Mesendoderm (in vitro differentiated cells): ENCODE measurements at regions not wholly inside any gene's neighbourhood (a gene's known extent, or its start where the extent isn't known, plus 50 kb on each side); places are given as distances from the start of the nearest gene placed in this dataset.
A peak's percentile ranks its signal among the peaks of the same experiment; 100 is the strongest.

Experiments used
- DNase-seq: peaks from one replicate; pipeline ENCODE4 v3.0.0; 2013
- H2AK5ac ChIP-seq: 2 replicates; pipeline ENCODE4 v1.6.1; 2013; ENCODE audit warnings: low read length, inconsistent platforms
- H2BK120ac ChIP-seq: 2 replicates; pipeline ENCODE4 v1.6.1; 2013; ENCODE audit warnings: low read depth, mild to moderate bottlenecking, low read length, moderate library complexity, mixed read lengths
- H2BK15ac ChIP-seq: replicated peaks from 2 replicates; pipeline ENCODE4 v1.6.1; 2013; ENCODE audit warnings: low read depth, mild to moderate bottlenecking, moderate library complexity
- H2BK5ac ChIP-seq: 2 replicates; pipeline ENCODE4 v1.6.1; 2013; ENCODE audit warnings: low read length, inconsistent platforms
- H3K18ac ChIP-seq: 2 replicates; pipeline ENCODE4 v1.6.1; 2013; ENCODE audit warnings: mild to moderate bottlenecking, low read length, mixed read lengths
- H3K23ac ChIP-seq: one replicate; pipeline ENCODE4 v1.6.1; 2013; ENCODE audit warnings: low read length
- H3K27ac ChIP-seq: 2 replicates; pipeline ENCODE4 v1.5.1; 2013; ENCODE audit warnings: low read depth, mild to moderate bottlenecking, inconsistent platforms, low read length, moderate library complexity
- H3K27me3 ChIP-seq: 2 replicates; pipeline ENCODE4 v1.6.1; 2013; ENCODE audit warnings: low read length, control low read depth, mild to moderate bottlenecking, inconsistent platforms; ENCODE audit not compliant: insufficient read depth, poor library complexity
- H3K36me3 ChIP-seq: 2 replicates; pipeline ENCODE4 v1.6.1; 2013; ENCODE audit warnings: low read length, inconsistent platforms; ENCODE audit not compliant: control insufficient read depth, insufficient read depth
- H3K4ac ChIP-seq: one replicate; pipeline ENCODE4 v1.6.1; 2013; ENCODE audit warnings: low read depth, mild to moderate bottlenecking, low read length, moderate library complexity
- H3K4me1 ChIP-seq: 2 replicates; pipeline ENCODE4 v1.6.1; 2013; ENCODE audit warnings: low read depth, low read length, inconsistent platforms; ENCODE audit not compliant: control insufficient read depth
- H3K4me2 ChIP-seq: 2 replicates; pipeline ENCODE4 v1.6.1; 2013; ENCODE audit warnings: low read length
- H3K4me3 ChIP-seq: 2 replicates; pipeline ENCODE4 v1.5.1; 2013; ENCODE audit warnings: mild to moderate bottlenecking, low read length
- H3K56ac ChIP-seq: one replicate; pipeline ENCODE4 v1.6.1; 2013; ENCODE audit warnings: low read length
- H3K79me1 ChIP-seq: 2 replicates; pipeline ENCODE4 v1.6.1; 2013; ENCODE audit warnings: low read length, inconsistent platforms
- H3K79me2 ChIP-seq: 2 replicates; pipeline ENCODE4 v1.6.1; 2013; ENCODE audit warnings: mild to moderate bottlenecking, low read length; ENCODE audit not compliant: control insufficient read depth, insufficient read depth
- H3K9ac ChIP-seq: 2 replicates; pipeline ENCODE4 v1.6.1; 2013; ENCODE audit warnings: low read length, inconsistent platforms
- H4K5ac ChIP-seq: one replicate; pipeline ENCODE4 v1.6.1; 2013; ENCODE audit warnings: low read length
- H4K8ac ChIP-seq: one replicate; pipeline ENCODE4 v1.6.1; 2013; ENCODE audit warnings: low read depth, mild to moderate bottlenecking, control low read depth, low read length, moderate library complexity
- WGBS: extraction: QIAGEN DNeasy Blood & Tissue Kit; methylation state at CpG from one replicate; pipeline ENCODE4 v1.1.7; 2013; ENCODE audit warnings: low lambda C conversion rate, missing lambda C conversion rate; ENCODE audit not compliant: insufficient coverage; ENCODE audit errors: extremely low coverage; 5-methylcytosine and 5-hydroxymethylcytosine counted together

DNA sequence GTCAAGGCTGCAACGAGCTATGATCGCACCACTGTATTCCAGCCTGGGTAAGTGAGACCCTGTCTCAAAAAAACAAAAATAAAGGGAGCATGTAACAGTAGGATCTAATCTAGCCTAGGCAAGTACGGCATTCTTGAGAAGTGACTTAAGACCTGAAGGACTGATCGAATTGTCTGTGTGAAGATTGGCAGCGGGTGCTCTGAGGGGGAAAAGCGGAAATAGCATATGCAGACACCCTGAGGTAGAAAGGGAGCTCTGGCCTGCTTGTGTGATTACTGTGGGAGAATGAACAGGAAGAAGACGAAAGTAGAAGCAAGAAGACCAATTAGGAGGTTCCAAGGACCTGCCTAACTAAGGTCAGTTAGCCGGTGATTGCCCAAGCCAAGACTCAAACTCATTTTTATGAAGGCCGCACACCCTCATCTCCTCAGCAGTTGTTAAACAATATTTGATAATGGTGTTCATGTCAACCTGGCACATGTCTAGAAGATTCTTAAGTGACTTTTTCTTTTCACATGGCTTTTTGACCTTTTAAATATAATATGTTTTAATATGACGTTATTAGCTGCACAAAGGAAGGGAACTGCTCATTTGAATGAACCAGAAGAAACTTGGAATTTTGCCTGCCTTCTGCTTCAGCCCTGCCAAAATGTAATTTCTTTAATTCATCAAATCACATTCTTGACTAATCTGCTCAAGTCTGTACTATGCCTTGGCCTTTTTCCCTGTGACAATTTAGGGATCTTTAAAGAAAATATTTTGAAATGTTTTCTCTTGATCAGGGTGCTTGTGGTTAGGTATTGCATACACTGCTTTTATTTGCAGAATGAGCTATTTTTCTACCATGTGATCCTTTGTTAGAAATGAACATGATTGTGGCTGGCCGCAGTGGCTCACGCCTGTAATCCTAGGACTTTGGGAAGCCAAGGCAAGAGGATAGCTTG lies 289.2 kb upstream of the DMRT1 start:
- Histone ChIP-seq H2BK120ac (no peak overlapping the region), H2AK5ac (no peak overlapping the region), H3K4ac (no peak overlapping the region), H3K23ac (peak overlapping the region; percentile 52), H3K4me3 (no peak overlapping the region), H3K18ac (no peak overlapping the region), H3K27ac (no peak overlapping the region), H3K79me1 (no peaks in the 10 kb centered on the region), H2BK15ac (no peak overlapping the region), H3K4me1 (peaks cover 20% of the 10 kb centered on the region), H3K56ac (peak overlapping the region; percentile 17), H3K27me3 (no peaks in the 10 kb centered on the region), H3K4me2 (no peak overlapping the region), H2BK5ac (no peak overlapping the region), H3K79me2 (no peaks in the 10 kb centered on the region), H4K5ac (no peak overlapping the region), H3K36me3 (no peaks in the 10 kb centered on the region), H4K8ac (no peak overlapping the region), H3K9ac (no peak overlapping the region)
- no CpG with 5 or more reads among the region's 12 CpGs for WGBS
- DNase-seq, result peak; percentile 75

DNA sequence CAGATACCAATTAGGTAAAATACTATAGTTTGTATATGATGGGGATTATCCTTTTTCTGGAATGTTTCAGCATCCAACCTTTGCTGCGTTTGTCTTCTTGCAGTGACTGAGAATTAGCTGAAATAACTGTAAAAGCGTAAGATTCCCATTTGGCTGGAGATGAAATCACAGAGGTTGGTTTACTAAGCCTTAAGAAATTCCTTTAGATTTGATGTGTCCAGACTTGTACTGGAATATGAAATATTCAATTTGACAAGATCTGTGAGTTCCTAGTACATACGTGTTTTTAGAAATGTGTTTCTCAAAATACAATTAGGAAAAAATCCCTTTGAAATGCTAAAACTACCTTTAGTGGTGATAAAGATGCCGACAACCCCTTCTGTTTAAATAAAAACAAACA lies 286.0 kb upstream of the DMRT1 start:
- Histone ChIP-seq H3K4me3 (no peak overlapping the region), H3K27ac (no peak overlapping the region), H3K23ac (no peak overlapping the region), H3K18ac (no peak overlapping the region), H3K4ac (no peak overlapping the region), H3K79me2 (no peaks in the 10 kb centered on the region), H4K5ac (no peak overlapping the region), H3K9ac (no peak overlapping the region), H3K4me2 (no peak overlapping the region), H2AK5ac (no peak overlapping the region), H2BK15ac (no peak overlapping the region), H3K4me1 (peaks cover 13% of the 10 kb centered on the region), H2BK120ac (no peak overlapping the region), H3K36me3 (no peaks in the 10 kb centered on the region), H3K79me1 (no peaks in the 10 kb centered on the region), H3K56ac (no peak overlapping the region), H4K8ac (no peak overlapping the region), H2BK5ac (no peak overlapping the region), H3K27me3 (no peaks in the 10 kb centered on the region)
- WGBS, result no CpG with 5 or more reads among the region's 4 CpGs
- no peak for DNase-seq

DNA sequence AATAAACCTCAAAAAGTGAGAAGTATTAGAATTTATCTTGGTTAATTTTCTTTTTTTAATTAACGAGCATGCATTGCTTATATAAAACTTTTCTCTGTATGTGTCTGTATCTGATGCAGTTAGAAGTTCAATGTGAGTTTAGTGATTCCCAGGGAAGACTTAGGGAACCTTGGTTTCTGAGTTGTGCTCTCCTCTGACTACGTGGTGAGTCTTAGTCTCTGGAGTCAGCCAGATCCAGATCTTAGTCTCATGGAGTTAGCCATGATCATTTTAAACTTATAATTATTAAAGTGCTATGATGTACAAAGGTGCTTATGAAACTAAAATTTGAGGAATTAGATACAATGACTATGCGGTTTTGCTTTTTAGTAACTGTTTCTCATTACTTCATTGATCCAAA lies 285.3 kb upstream of the DMRT1 start:
- Histone ChIP-seq H2BK5ac (no peak overlapping the region), H3K9ac (no peak overlapping the region), H2AK5ac (no peak overlapping the region), H3K27ac (no peak overlapping the region), H3K4me3 (no peak overlapping the region), H3K27me3 (no peaks in the 10 kb centered on the region), H4K8ac (no peak overlapping the region), H3K56ac (no peak overlapping the region), H3K36me3 (no peaks in the 10 kb centered on the region), H2BK120ac (no peak overlapping the region), H3K18ac (no peak overlapping the region), H2BK15ac (no peak overlapping the region), H3K4me1 (peaks cover 12% of the 10 kb centered on the region), H3K23ac (no peak overlapping the region), H3K79me2 (no peaks in the 10 kb centered on the region), H3K4ac (no peak overlapping the region), H3K4me2 (no peak overlapping the region), H4K5ac (no peak overlapping the region), H3K79me1 (no peaks in the 10 kb centered on the region)
- no peak for DNase-seq
- no CpG with 5 or more reads among the region's 3 CpGs for WGBS

GRCh38 chr9:556675-557074 lies 284.8 kb upstream of the DMRT1 start:
- no peak overlapping the region for H4K8ac ChIP-seq
- no peak overlapping the region for H3K18ac ChIP-seq
- H3K36me3 ChIP-seq, result no peaks in the 10 kb centered on the region
- H3K79me2 ChIP-seq, result no peaks in the 10 kb centered on the region
- no peak for DNase-seq
- peaks cover 11% of the 10 kb centered on the region for H3K4me1 ChIP-seq
- H2BK120ac ChIP-seq, result no peak overlapping the region
- WGBS, result no CpG with 5 or more reads among the region's 2 CpGs
- H3K56ac ChIP-seq, result no peak overlapping the region
- H4K5ac ChIP-seq, result no peak overlapping the region
- no peak overlapping the region for H3K4me2 ChIP-seq
- H3K27me3 ChIP-seq, result no peaks in the 10 kb centered on the region
- no peak overlapping the region for H3K9ac ChIP-seq
- no peaks in the 10 kb centered on the region for H3K79me1 ChIP-seq
- H3K23ac ChIP-seq, result no peak overlapping the region
- H2BK5ac ChIP-seq, result no peak overlapping the region
- H3K27ac ChIP-seq, result no peak overlapping the region
- H3K4me3 ChIP-seq, result no peak overlapping the region
- H3K4ac ChIP-seq, result peak overlapping the region; percentile 68
- H2BK15ac ChIP-seq, result no peak overlapping the region
- H2AK5ac ChIP-seq, result no peak overlapping the region

GRCh38 chr9:557601-558201 lies 283.8 kb upstream of the DMRT1 start:
- Histone ChIP-seq H4K5ac (no peak overlapping the region), H3K79me2 (no peaks in the 10 kb centered on the region), H3K4me2 (no peak overlapping the region), H3K56ac (no peak overlapping the region), H3K27ac (peak overlapping the region; percentile 72), H2AK5ac (no peak overlapping the region), H3K4me1 (peaks cover 8% of the 10 kb centered on the region), H4K8ac (no peak overlapping the region), H3K23ac (no peak overlapping the region), H3K9ac (no peak overlapping the region), H3K4ac (no peak overlapping the region), H3K4me3 (no peak overlapping the region), H2BK15ac (no peak overlapping the region), H3K79me1 (no peaks in the 10 kb centered on the region), H2BK120ac (peak overlapping the region; percentile 89), H3K36me3 (no peaks in the 10 kb centered on the region), H3K18ac (no peak overlapping the region), H3K27me3 (no peaks in the 10 kb centered on the region), H2BK5ac (no peak overlapping the region)
- DNase-seq, result peak; percentile 96
- no CpG with 5 or more reads among the region's 9 CpGs for WGBS
